ENCODE measurements at regions not wholly inside any gene's neighbourhood (a gene's known extent, or its start where the extent isn't known, plus 50 kb on each side); places are given as distances from the start of the nearest gene placed in this dataset.
"Not testable (repeated sequence)": the region's sequence is repeated elsewhere in the genome, so short reads cannot be mapped to it uniquely, and the experiment has no call there.

- DNase-seq: not testable (repeated sequence)
Measured at GRCh38 chr15:77896147-77897112, 181.1 kb downstream of the TBC1D2B start.

- no peak for DNase-seq
Measured at GRCh38 chr15:77895742-77896141, 181.8 kb downstream of the TBC1D2B start.

- not testable (repeated sequence) for DNase-seq
Measured at GRCh38 chr15:77895145-77895544, 182.4 kb downstream of the TBC1D2B start.

DNA sequence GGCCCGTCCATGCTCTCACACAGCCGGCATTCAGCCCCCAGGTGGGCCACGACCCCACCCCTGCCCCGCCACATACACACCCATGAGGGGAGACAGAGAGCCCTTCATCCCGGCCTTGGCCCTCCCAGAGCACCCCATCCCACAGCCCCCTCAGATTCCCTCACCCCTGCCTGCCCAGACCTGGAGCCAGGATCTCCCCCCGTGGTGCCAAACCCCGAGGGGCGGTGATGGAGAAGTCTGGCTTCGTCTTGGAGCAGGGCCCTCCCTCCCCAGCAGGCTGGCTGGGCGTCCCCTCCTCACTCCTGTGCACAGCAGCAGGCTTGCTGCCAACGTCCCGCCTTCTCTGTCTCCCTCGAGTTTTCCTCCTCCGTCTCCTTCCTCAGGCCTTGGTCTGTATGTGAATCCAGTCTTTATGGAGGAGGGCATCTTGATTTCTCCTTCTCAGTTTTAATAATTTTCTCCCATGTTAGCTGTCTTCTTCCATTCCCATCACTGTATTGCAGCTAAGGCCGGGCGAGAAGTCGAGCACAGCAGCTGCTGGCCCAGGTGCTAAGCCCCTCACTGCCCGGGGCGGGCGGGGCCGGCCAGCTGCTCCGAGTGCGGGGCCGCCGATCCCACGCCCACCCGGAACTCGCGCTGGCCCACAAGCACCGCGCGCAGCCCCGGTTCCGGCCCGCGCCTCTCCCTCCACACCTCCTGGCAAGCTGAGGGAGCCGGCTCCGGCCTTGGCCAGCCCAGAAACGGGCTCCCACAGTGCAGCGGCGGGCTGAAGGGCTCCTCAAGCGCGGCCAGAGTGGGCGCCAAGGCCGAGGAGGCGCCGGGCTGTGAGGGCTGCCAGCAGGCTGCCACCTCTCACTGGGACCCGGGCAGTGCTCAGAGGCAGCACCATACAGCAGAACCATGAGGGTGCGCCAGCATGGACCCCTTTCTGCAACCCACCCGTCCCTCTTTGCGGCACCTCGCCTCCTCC lies 183.6 kb downstream of the TBC1D2B start:
- DNase-seq: not testable (repeated sequence)

GRCh38 chr15:77893246-77893645 lies 184.3 kb downstream of the TBC1D2B start:
- not testable (repeated sequence) for DNase-seq

DNA sequence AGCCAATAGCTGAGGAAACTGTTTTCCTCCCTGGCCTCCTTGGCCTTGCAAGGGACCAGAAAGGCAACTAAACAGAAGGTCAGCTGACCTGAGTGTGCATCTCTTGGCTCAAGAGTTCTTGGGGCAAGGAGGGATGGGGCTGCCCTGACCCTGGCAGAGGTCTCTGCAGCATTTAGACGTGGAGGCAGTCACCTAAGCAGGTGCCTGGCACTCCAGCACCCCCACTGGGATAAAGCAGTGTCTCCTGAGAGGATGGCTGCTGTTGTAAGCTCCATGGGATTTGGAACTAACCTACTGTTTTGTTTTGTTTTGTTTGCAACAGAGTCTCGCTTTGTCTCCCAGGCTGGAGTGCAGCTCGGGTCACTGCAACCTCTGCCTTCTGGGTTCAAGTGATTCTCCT lies 185.2 kb downstream of the TBC1D2B start:
- DNase-seq: no peak

GRCh38 chr15:77891862-77892261 lies 185.6 kb downstream of the TBC1D2B start:
- not testable (repeated sequence) for DNase-seq

DNA sequence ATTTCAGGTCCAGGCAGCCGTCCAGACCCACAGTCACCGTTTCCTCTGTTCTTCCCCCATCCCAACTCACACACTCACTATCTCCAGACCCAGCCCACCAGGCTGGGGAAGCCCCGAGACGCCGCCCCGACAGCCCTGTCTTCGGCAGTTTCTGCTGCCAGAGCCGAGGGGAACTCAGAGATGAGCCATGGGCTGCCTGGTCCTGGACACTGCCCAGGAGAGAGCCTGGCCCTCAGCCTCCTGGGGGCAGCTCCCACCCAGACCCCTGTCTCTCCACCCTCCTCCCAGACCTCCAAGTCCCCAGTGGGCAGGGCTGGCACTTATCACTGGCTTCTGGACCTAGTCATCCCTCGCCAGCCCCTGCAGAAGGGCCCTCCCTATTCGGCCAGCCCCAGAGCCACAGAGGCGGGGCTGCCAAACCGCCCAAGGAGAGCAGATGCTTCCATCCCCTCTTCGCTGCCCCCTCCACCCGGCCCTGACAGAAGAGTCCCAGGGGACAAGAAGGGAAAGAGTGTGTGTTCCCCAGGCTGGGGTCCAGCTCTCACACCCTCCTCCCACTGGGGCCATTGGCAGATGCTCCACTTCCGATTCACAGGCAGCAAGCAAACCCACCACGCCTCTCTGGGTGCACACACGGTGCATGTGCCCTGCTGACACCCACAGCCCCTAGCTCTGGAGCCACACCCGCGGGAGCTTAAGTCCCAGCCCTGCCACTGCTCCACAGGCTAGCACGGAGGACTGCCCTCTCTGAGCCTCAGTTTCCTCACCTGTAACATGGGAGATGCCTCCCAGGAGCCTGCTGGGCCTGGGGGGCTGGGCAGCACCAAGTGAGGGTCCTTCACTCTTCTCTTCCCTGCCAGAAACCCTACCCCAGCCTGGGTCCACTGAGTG lies 186.4 kb downstream of the TBC1D2B start:
- DNase-seq: not testable (repeated sequence)

- not testable (repeated sequence) for DNase-seq
Measured at GRCh38 chr15:77889828-77890725, 187.4 kb downstream of the TBC1D2B start.

DNA sequence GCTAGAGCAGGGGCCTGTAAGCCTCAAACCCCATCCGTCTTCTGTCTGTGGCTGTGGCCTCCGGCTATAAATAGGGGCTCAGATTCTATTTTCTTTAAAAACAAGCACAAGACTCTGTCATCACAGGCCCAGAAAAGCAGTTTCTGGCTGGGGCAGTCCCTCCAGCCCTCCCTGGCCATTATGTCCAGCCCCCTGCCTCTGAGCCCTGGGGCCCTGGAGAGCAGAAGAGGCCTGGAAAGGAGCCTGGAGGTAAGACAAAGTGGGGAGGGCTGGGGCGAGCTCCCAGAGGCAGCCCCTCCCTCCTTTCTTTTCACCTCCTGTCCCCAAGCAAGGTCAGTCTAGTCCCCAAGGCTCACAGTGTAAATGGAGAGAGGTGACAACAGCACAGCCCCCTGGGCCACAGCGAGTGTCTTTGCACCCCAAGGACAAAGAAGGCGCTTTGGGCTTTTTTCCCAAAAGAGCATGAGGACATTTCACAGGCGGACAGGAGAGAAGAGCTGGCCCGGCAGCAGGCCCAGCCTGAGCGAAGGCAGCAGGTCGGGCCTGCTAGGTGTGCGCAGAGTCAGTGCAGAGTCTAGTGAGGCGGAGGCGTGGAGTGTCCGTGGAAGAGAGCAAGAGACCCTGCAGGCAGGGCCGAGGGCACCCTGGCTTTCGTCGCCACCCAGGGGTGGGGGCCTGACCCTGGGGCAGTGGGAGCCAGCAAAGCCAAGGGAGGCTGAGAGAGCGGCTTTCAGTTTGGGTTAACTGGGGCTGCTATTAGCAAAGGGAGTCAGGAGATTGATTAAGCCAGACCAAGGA lies 188.3 kb downstream of the TBC1D2B start:
- DNase-seq: no peak

- not testable (repeated sequence) for DNase-seq
Measured at GRCh38 chr15:77887563-77888429, 189.7 kb downstream of the TBC1D2B start.

DNA sequence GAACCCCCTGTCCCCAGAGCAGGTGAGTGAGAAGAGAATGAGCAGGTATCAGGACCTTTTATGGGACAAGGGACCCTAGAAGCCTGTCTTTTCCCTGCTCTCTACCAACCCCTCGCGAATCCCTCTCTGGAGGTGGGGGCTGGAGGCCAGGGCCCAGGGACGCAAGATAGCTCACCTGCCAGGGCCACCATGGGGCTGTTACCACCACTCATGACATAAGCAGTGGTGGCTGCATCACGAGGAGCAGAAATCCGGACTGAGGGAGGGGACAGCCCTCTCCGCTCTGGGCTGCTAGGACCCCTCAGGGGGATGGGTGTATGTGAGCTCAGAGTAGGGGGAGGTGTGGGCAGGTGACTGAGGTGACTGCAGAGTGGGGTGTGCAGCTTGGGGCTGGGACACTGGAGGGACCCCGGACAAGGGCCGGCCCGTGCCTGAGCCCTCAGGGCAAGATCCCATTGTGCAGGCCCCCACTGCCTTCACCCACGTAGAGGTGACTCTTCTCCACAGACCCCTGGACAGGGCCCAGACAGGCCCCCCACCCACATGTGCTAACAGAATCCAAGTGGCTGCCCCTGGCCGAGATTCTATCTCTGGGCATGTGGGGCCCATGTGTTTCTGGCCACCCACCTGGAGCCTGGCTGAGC lies 190.6 kb downstream of the TBC1D2B start:
- DNase-seq: no peak

DNA sequence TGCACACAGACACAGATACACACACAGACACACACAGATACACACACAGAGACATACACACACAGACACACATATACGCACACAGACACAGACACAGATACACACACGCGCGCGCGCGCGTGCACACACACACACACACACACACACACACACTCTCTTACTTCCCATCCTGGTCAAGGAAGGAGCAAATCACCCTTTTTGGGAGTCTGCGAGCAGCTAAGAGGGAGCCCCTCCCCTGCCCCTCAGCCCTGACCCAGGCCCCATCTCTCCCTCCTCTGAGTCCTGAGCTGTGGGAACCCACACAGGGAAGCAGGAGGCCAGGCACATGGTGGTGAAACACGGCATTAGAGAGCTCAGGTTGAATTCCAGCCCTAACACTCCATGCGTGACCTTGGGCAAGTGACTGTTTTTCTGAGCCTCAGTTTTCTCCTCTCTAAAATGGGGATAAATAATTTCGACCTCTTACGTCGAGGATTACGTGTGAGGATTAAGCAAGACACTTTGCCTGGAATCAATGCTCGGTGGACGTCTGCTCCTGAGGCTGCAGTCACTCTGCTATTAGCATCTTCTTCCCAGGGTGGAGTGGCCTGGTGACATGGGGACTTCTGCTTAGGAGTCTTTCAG lies 191.5 kb downstream of the TBC1D2B start:
- not testable (repeated sequence) for DNase-seq

GRCh38 chr15:77883012-77883411 lies 194.5 kb downstream of the TBC1D2B start:
- DNase-seq: not testable (repeated sequence)

- no peak for DNase-seq
Measured at GRCh38 chr15:77881950-77882349, 195.6 kb downstream of the TBC1D2B start.

DNA sequence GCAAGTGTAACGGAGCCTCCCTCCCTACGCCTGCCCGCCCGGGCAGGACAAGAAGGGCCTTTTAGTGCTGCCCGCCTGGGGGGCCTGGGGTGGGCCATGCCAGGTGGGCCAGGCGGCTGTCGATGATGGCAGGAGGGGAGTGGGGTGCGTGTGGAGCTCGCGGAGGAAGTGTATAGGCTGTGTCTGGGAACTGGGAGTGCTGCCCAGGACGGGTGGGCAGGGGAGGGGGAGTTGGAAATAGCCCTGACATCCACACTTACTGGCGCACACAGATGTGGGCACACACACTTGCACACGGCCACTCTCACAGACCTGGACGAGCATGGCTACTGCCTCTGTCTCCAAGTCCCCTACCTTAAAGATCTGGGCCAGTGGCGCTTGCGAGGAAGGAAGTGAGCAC lies 196.0 kb downstream of the TBC1D2B start:
- not testable (repeated sequence) for DNase-seq

- not testable (repeated sequence) for DNase-seq
Measured at GRCh38 chr15:77879466-77879865, 198.0 kb downstream of the TBC1D2B start.

Measured in NCI-H2081 treated with DMSO at 0.1 percent for 48 hours (cell line).